ENCODE measurements at regions not wholly inside any gene's neighbourhood (a gene's known extent, or its start where the extent isn't known, plus 50 kb on each side); places are given as distances from the start of the nearest gene placed in this dataset.

GRCh38 chr22:27153386-27153785 lies 496.0 kb downstream of the MIAT start:
- H3K14ac ChIP-seq (ENCODE audit: insufficient read length), result no peak overlapping the region
- H4K8ac ChIP-seq (ENCODE audit: extremely low read depth, insufficient read depth, low read length), result no peak overlapping the region
- POLR2A ChIA-PET (ENCODE audit: partially characterized antibody), result no interaction called here
- no peak overlapping the region for H4K91ac ChIP-seq (replicated peaks; ENCODE audit: insufficient read length, low read length)
- no peaks in the 10 kb centered on the region for H4K20me1 ChIP-seq (replicated peaks in 1 of 2; ENCODE audit: control insufficient read depth in 1 of 2, insufficient read depth in 2 of 2, low read length in 2 of 2)
- H3K79me2 ChIP-seq (ENCODE audit: control insufficient read depth in 1 of 2, insufficient read depth in 2 of 2, low read length in 2 of 2), result no peaks in the 10 kb centered on the region
- no peak overlapping the region for H2AK5ac ChIP-seq (ENCODE audit: low read depth, low read length)
- no peaks in the 10 kb centered on the region for H3K36me3 ChIP-seq (ENCODE audit: control insufficient read depth in 2 of 4, insufficient read depth in 4 of 4, low read length in 3 of 4)
- H3K23ac ChIP-seq (ENCODE audit: insufficient read length), result no peak overlapping the region
- WGBS, 2 experiments (ENCODE audit: extremely low coverage in 1 of 2, insufficient coverage in 1 of 2, insufficient read length in 1 of 2, insufficient replicate concordance in 2 of 2, low coverage in 1 of 2, low lambda C conversion rate in 2 of 2, missing lambda C conversion rate in 1 of 2), result 74% methylated on average over 4 of the region's 4 CpGs; no CpG with 5 or more reads in 1 of the 2 experiments
- no peak overlapping the region for H3K9ac ChIP-seq (replicated peaks in 1 of 4; ENCODE audit: extremely low read depth in 1 of 4, low read depth in 3 of 4, low read length in 3 of 4)
- H3K79me1 ChIP-seq (ENCODE audit: low read depth, low read length), result no peaks in the 10 kb centered on the region
- H2BK5ac ChIP-seq (ENCODE audit: low read depth, low read length), result no peak overlapping the region
- DNase-seq (ENCODE audit: low read depth in 1 of 2, low spot score in 2 of 2), result no peak
- no peak overlapping the region for H3K4ac ChIP-seq (replicated peaks; ENCODE audit: insufficient read length, low read depth, low read length)
- no peak overlapping the region for H4K5ac ChIP-seq (ENCODE audit: insufficient read length, low read depth, low read length)
- no peaks in the 10 kb centered on the region; a peak in 1 of 7 replicates for H3K4me1 ChIP-seq (replicated peaks in 1 of 4; ENCODE audit: control insufficient read depth in 3 of 4, insufficient read depth in 4 of 4, low read length in 3 of 4)
- H3K27me3 ChIP-seq (replicated peaks in 1 of 4; ENCODE audit: control insufficient read depth in 3 of 4, extremely low read depth in 1 of 4, insufficient read depth in 3 of 4, low read length in 3 of 4), result no peaks in the 10 kb centered on the region
- no peak overlapping the region for H2BK15ac ChIP-seq (ENCODE audit: low read length)
- H3K27ac ChIP-seq (ENCODE audit: low read depth, low read length), result no peak overlapping the region
- no peak overlapping the region for H3K56ac ChIP-seq (replicated peaks; ENCODE audit: insufficient read length, low read depth, low read length)
- no peak overlapping the region for H3K18ac ChIP-seq (ENCODE audit: extremely low read depth, low read length)
- CTCF ChIA-PET (ENCODE audit: partially characterized antibody), result interaction anchor here (2.7 kb wide), 1 partner anchor 16 kb away, joined by 7 read pairs; no protein-coding TSS in a partner anchor
- H3K4me3 ChIP-seq (ENCODE audit: extremely low read depth in 1 of 4, insufficient read depth in 2 of 4, low read depth in 3 of 4, low read length in 4 of 4), result no peak overlapping the region
- no peak overlapping the region for H2BK12ac ChIP-seq (ENCODE audit: low read depth, low read length)
- H3K4me2 ChIP-seq (ENCODE audit: insufficient read depth in 1 of 2, low read depth in 2 of 2, low read length in 2 of 2), result no peak overlapping the region
- H2BK120ac ChIP-seq (replicated peaks; ENCODE audit: low read depth, low read length), result no peak overlapping the region
- H3K23me2 ChIP-seq (ENCODE audit: low read depth, low read length), result no peaks in the 10 kb centered on the region
- no peak for FAIRE-seq
- peaks cover 0 to 2% of the 10 kb centered on the region in 2 experiments; a peak in 1 of 4 replicates for H3K9me3 ChIP-seq (ENCODE audit: insufficient read depth in 2 of 2, low read depth in 1 of 2, low read length in 1 of 2)
- no peak overlapping the region for H2AFZ ChIP-seq (ENCODE audit: low read length)
- H2BK20ac ChIP-seq (ENCODE audit: low read length), result no peak overlapping the region
- TF ChIP-seq SUZ12 (IDR thresholded peaks at IDR 0.05; ENCODE audit: low read length) (no peak), CHD2 (IDR thresholded peaks at IDR 0.05; ENCODE audit: low read length) (no peak), KDM4A (IDR thresholded peaks at IDR 0.05; ENCODE audit: low read depth, low read length, severe bottlenecking) (no peak), BACH1 (IDR thresholded peaks at IDR 0.05; ENCODE audit: low read length) (no peak), GTF2F1 (IDR thresholded peaks at IDR 0.05; ENCODE audit: borderline replicate concordance, low read depth, low read length) (no peak), BRCA1 (IDR thresholded peaks at IDR 0.05; ENCODE audit: low read depth, low read length) (no peak), TCF12 (IDR thresholded peaks at IDR 0.05; ENCODE audit: low read depth, low read length) (no peak), CEBPB (IDR thresholded peaks at IDR 0.05; ENCODE audit: low read depth, low read length) (no peak), RAD21 (IDR thresholded peaks at IDR 0.05 in 1 of 2, conservative IDR thresholded peaks at IDR 0.05 in 1 of 2; ENCODE audit: low read depth in 2 of 2, low read length in 2 of 2) (no peak), KDM5A (IDR thresholded peaks at IDR 0.05; ENCODE audit: low read length) (no peak)
- TF ChIP-seq, protein P1, sequence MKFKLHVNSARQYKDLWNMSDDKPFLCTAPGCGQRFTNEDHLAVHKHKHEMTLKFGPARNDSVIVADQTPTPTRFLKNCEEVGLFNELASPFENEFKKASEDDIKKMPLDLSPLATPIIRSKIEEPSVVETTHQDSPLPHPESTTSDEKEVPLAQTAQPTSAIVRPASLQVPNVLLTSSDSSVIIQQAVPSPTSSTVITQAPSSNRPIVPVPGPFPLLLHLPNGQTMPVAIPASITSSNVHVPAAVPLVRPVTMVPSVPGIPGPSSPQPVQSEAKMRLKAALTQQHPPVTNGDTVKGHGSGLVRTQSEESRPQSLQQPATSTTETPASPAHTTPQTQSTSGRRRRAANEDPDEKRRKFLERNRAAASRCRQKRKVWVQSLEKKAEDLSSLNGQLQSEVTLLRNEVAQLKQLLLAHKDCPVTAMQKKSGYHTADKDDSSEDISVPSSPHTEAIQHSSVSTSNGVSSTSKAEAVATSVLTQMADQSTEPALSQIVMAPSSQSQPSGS (IDR thresholded peaks at IDR 0.05; ENCODE audit: low read length), result no peak
- TF ChIP-seq, protein P2, sequence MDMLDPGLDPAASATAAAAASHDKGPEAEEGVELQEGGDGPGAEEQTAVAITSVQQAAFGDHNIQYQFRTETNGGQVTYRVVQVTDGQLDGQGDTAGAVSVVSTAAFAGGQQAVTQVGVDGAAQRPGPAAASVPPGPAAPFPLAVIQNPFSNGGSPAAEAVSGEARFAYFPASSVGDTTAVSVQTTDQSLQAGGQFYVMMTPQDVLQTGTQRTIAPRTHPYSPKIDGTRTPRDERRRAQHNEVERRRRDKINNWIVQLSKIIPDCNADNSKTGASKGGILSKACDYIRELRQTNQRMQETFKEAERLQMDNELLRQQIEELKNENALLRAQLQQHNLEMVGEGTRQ (IDR thresholded peaks at IDR 0.05; ENCODE audit: low read length), result no peak

Measured in H1 (cell line).